ENCODE measurements at regions not wholly inside any gene's neighbourhood (a gene's known extent, or its start where the extent isn't known, plus 50 kb on each side); places are given as distances from the start of the nearest gene placed in this dataset.

GRCh38 chr10:52874581-52874980, 102.0 kb upstream of the MBL2 start:
- ChIA-PET POLR2A (no interaction called here), CTCF (interaction anchor here (0.8 to 0.9 kb wide), 2 partner anchors 9 to 56 kb away, joined by 3 to 4 read pairs; no protein-coding TSS in a partner anchor)
- H3K9me3 Mint-ChIP-seq (ENCODE audit: unreplicated experiment): peaks cover 13% of the 10 kb centered on the region
- no peak for DNase-seq
- Histone ChIP-seq H3K9me3 (peaks cover 10% of the 10 kb centered on the region), H3K27me3 (replicated peaks; ENCODE audit: control insufficient read depth, insufficient read depth, low read length) (no peaks in the 10 kb centered on the region), H3K4me1 (peaks cover 50% of the 10 kb centered on the region), H3K4me3 (ENCODE audit: low read depth, low read length) (no peak overlapping the region), H3K36me3 (ENCODE audit: control insufficient read depth, insufficient read depth, low read length) (no peaks in the 10 kb centered on the region)
- no peaks in the 10 kb centered on the region for H3K27me3 Mint-ChIP-seq (ENCODE audit: insufficient read depth, unreplicated experiment)
- H3K4me3 Mint-ChIP-seq (ENCODE audit: unreplicated experiment): no peak overlapping the region
- no TSS peak for BruUV-seq (replicated peaks)
- no peaks in the 10 kb centered on the region for H3K36me3 Mint-ChIP-seq (ENCODE audit: insufficient read depth, unreplicated experiment)
- peak overlapping the region; percentile 2 for H3K27ac Mint-ChIP-seq (ENCODE audit: unreplicated experiment)
- TF ChIP-seq, protein P1, sequence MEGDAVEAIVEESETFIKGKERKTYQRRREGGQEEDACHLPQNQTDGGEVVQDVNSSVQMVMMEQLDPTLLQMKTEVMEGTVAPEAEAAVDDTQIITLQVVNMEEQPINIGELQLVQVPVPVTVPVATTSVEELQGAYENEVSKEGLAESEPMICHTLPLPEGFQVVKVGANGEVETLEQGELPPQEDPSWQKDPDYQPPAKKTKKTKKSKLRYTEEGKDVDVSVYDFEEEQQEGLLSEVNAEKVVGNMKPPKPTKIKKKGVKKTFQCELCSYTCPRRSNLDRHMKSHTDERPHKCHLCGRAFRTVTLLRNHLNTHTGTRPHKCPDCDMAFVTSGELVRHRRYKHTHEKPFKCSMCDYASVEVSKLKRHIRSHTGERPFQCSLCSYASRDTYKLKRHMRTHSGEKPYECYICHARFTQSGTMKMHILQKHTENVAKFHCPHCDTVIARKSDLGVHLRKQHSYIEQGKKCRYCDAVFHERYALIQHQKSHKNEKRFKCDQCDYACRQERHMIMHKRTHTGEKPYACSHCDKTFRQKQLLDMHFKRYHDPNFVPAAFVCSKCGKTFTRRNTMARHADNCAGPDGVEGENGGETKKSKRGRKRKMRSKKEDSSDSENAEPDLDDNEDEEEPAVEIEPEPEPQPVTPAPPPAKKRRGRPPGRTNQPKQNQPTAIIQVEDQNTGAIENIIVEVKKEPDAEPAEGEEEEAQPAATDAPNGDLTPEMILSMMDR (IDR thresholded peaks at IDR 0.05; ENCODE audit: insufficient read depth in 1 of 2, low read depth in 1 of 2, low read length in 1 of 2, severe bottlenecking in 1 of 2, unreplicated experiment in 1 of 2): no peak
- peaks cover 29% of the 10 kb centered on the region for H3K4me1 Mint-ChIP-seq (ENCODE audit: low read depth, unreplicated experiment)
- intact Hi-C loops (cut with micrococcal nuclease; ENCODE audit: unreplicated experiment): no loop called here

GRCh38 chr10:52871191-52871843, 98.7 kb upstream of the MBL2 start:
- no TSS peak for BruUV-seq (replicated peaks)
- Mint-ChIP-seq H3K36me3 (ENCODE audit: insufficient read depth, unreplicated experiment) (no peaks in the 10 kb centered on the region), H3K4me3 (ENCODE audit: unreplicated experiment) (no peak overlapping the region), H3K4me1 (ENCODE audit: low read depth, unreplicated experiment) (peaks cover 22% of the 10 kb centered on the region), H3K27ac (ENCODE audit: unreplicated experiment) (no peak overlapping the region), H3K9me3 (ENCODE audit: unreplicated experiment) (peaks cover 44% of the 10 kb centered on the region), H3K27me3 (ENCODE audit: insufficient read depth, unreplicated experiment) (no peaks in the 10 kb centered on the region)
- ChIA-PET CTCF (interaction anchor here (1.0 kb wide), 1 partner anchor 13 kb away, joined by 3 read pairs; no protein-coding TSS in a partner anchor), POLR2A (no interaction called here)
- Histone ChIP-seq H3K36me3 (ENCODE audit: control insufficient read depth, insufficient read depth, low read length) (no peaks in the 10 kb centered on the region), H3K27me3 (replicated peaks; ENCODE audit: control insufficient read depth, insufficient read depth, low read length) (no peaks in the 10 kb centered on the region), H3K4me3 (ENCODE audit: low read depth, low read length) (no peak overlapping the region), H3K4me1 (peaks cover 48% of the 10 kb centered on the region), H3K9me3 (peaks cover 25% of the 10 kb centered on the region)
- TF ChIP-seq, protein P1 (IDR thresholded peaks at IDR 0.05; ENCODE audit: insufficient read depth in 1 of 2, low read depth in 1 of 2, low read length in 1 of 2, severe bottlenecking in 1 of 2, unreplicated experiment in 1 of 2): no peak
- intact Hi-C loops (cut with micrococcal nuclease; ENCODE audit: unreplicated experiment): no loop called here
- DNase-seq: no peak

DNA sequence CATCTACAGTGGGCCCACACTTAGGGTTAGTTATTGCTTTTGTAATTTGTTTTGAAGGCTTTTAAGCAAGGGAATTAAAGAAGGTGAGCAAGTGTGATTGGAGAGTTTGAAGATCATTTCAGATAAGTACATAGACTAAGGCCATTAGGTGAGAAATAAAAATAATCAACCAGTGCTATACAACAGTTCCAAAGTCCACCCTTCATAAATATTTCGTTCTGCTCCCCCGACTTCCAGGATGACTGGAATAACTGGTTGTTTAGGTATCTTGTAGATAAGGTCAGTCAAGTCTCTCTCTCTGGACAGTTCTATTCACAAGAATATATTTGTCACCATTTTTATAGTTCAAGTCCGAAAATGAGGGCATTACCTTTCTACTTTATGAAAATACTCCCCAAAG, 98.0 kb upstream of the MBL2 start:
- peak; percentile 51 to 55 for DNase-seq
- H3K9me3 ChIP-seq: peaks cover 25% of the 10 kb centered on the region
- no TSS peak for BruUV-seq (replicated peaks)
- H3K27ac Mint-ChIP-seq (ENCODE audit: unreplicated experiment): peak overlapping the region; percentile 29
- ChIA-PET POLR2A (no interaction called here), CTCF (no interaction called here)
- TF ChIP-seq, protein P1 (IDR thresholded peaks at IDR 0.05; ENCODE audit: insufficient read depth in 1 of 2, low read depth in 1 of 2, low read length in 1 of 2, severe bottlenecking in 1 of 2, unreplicated experiment in 1 of 2): no peak
- H3K4me1 ChIP-seq: peaks cover 46% of the 10 kb centered on the region
- H3K4me3 ChIP-seq (ENCODE audit: low read depth, low read length): no peak overlapping the region
- no peaks in the 10 kb centered on the region for H3K27me3 ChIP-seq (replicated peaks; ENCODE audit: control insufficient read depth, insufficient read depth, low read length)
- H3K4me3 Mint-ChIP-seq (ENCODE audit: unreplicated experiment): no peak overlapping the region
- H3K36me3 ChIP-seq (ENCODE audit: control insufficient read depth, insufficient read depth, low read length): no peaks in the 10 kb centered on the region
- peaks cover 22% of the 10 kb centered on the region for H3K4me1 Mint-ChIP-seq (ENCODE audit: low read depth, unreplicated experiment)
- H3K27me3 Mint-ChIP-seq (ENCODE audit: insufficient read depth, unreplicated experiment): no peaks in the 10 kb centered on the region
- peaks cover 44% of the 10 kb centered on the region for H3K9me3 Mint-ChIP-seq (ENCODE audit: unreplicated experiment)
- intact Hi-C loops (cut with micrococcal nuclease; ENCODE audit: unreplicated experiment): loop anchor here (1.0 kb wide), 1 partner anchor 14 kb away; no protein-coding TSS in a partner anchor
- H3K36me3 Mint-ChIP-seq (ENCODE audit: insufficient read depth, unreplicated experiment): no peaks in the 10 kb centered on the region
